RPMI8226 (cell line): ENCODE measurements at regions not wholly inside any gene's neighbourhood (a gene's known extent, or its start where the extent isn't known, plus 50 kb on each side); places are given as distances from the start of the nearest gene placed in this dataset.

Source experiments
- DNase-seq: peaks from one replicate; pipeline ENCODE4 v3.0.0-alpha.2; 2015

DNA sequence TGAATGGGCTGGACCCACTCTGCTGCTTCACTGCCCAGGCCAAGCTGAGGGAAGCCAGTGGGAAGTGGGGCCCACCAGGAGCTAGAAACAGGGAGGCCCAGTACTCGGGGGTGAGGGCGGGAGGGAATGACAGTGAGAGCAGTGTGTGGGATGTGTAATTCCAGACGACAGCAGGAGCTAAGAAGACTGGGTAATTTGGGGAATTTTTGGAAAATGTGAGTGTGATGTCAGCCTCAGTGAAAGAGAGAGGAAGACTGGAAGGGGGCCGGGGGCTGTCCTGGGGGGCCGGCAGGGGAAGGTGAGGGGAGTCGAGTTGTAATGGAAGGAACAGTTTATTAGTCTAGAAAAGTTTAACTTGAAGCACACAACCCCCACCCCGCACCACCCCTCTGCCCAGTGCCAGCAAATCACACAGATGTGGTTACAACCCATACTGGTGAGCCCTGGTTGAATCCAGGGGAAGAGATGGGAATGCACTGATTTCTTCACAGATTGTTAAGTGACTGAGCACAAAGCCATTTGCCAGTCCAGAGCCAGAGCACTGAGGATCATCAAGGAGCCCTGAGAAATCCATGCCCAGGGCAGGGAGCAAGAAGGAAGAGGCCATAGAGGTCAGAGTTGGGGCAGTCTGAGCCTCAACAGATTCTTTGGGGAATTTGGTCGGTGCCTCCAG, 76.7 kb upstream of the PKDCC start:
- DNase-seq, result no peak

- no peak for DNase-seq
These were observed 75.6 kb upstream of the PKDCC start for GRCh38 chr2:41972179-41972578.

DNA sequence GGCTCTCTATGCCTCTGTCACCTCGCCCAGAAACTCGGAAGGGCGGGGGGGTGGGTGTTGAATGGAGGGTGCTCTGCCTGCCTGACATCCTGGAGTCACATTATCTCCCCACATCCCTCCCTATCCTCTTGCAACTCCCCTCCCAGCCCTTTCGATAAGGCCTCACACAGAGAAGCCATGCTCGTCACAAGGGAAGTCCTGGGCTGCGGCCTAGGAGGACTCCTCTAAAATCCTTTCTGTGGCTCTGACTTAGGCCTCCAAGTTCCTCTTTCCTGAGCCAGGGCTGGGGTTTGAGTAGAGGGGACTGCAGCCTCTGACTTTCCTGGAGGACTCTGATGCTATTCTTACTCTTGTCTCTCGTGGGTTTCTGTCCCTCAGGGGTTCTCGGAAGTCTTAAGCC, 75.0 kb upstream of the PKDCC start:
- no peak for DNase-seq

DNA sequence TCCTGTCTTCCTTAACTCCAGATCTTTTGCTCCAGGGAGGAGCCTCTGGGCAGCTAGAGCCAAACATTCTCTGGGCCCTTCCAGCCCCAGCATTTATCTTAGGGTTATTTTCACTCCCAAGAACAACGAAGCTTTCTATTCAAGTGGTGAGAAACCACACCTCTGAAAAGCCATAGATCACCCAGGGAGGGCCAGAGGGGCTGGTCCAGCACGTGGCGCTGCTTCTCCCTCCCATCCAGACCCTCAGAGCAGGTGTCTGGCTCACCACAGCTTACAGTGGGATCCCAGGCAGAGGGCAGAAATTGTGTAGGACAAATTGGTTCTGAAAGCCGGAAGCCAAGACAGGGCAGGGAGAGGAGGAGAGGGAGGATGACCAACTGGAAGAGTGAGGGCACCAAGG, 74.0 kb upstream of the PKDCC start:
- DNase-seq, result no peak

GRCh38 chr2:41981417-41981816, 66.4 kb upstream of the PKDCC start:
- DNase-seq, result no peak

DNA sequence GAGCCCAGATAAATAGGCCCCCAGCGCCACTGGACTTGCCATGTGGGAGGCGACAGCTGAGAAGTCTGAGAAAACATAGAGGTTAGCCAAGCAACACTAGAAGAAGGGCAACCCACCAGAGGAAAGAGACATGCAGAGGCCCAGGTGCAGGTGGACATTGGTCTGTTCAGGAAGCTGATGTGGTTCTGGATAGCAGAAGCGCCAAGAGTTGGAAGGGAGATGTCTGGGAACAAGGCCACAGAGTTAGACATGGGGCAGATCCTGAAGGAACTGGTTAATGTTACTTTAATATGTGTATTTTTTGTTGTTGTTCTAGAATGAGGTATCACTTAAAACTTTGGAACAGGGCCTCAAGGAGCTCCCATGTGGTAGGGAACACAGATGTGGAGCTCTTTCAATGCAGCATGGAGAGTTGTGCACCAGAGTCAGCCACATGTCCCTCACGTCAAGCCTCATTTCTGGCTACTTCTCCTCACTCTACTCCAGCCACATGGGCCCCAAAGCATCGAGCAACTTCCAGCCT, 62.2 kb upstream of the PKDCC start:
- no peak for DNase-seq

DNA sequence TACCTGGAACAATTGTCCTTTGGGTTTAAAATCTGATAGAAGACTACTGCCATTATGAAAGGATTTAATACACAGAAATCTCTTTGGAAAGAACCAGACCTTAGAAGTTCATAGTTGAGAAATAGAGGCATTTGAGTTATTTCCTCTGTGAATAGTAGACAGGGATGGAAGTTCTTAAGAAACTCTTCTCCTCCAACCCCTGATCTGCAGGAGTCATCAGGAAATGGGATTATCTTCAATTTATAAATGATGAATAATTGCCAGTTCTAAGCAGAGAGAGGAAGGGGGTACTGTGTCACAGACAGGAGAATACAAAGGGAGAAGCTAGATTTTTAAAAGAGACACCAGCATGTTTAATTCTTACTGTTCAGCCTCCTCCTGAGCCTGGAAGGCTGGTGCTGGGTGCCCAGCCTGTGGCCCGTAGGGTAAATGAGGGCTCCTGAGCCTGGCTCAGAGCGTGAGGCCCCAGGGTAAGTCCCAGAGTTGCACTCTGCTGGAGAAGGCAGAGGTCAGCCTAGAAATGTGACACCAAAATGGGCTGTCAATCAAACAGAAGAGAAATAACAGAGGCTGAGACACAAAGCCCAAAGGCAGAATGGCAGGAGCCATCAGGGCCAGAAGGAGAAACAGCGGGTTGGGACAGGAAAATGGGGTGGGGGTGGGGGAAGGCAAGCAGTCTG, 58.2 kb upstream of the PKDCC start:
- no peak for DNase-seq

DNA sequence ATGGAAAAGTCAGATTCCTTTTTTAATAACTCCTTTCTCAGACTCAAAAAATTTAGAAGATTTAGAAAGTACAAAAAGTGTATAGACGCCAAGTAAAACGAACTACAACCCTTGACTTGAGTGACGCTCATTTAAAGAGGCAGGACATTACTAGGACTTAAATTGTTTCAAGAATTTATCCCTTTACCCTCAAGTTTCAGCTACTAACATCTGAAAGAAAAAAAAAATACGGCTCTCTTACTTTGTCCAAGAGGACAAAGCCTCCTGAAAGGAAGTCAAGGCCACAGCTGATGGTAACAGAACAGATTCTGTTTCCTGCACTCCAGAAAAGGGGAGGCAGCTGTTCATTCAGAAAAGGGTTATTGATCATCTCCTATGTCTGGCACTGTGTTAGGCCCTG, 57.6 kb upstream of the PKDCC start:
- no peak for DNase-seq

GRCh38 chr2:41990688-41991087, 57.1 kb upstream of the PKDCC start:
- DNase-seq, result no peak

DNA sequence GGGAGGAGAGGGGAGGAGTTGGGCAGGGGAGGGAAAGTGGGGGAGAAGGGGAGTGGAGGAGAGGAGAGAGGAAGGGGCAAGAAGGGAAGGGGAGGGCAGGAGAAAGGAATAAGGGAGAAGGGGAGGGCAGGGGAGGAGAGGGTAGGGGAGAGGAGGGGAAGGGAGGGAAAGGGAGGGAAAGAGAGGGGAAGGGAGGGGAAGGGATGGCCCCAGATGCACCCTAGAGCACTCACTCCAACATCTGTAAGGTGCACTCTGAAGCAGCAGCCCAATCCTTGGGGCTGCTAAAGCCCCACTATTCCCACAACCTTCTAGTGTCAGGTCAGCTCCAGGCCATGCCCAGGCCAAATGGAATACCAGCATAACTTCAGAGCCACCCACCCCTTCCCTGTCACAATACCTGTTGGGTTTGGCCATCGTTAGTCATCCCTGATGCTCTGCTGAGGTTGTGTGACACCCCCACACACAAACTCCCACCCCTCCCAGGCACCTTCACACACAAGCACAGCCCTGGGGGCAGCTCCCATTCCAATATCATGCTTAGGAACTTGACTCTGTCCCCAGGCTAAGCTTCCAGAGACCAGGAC, 55.7 kb upstream of the PKDCC start:
- DNase-seq, result no peak

- no peak for DNase-seq
These were observed 55.0 kb upstream of the PKDCC start for GRCh38 chr2:41992671-41993434.

DNA sequence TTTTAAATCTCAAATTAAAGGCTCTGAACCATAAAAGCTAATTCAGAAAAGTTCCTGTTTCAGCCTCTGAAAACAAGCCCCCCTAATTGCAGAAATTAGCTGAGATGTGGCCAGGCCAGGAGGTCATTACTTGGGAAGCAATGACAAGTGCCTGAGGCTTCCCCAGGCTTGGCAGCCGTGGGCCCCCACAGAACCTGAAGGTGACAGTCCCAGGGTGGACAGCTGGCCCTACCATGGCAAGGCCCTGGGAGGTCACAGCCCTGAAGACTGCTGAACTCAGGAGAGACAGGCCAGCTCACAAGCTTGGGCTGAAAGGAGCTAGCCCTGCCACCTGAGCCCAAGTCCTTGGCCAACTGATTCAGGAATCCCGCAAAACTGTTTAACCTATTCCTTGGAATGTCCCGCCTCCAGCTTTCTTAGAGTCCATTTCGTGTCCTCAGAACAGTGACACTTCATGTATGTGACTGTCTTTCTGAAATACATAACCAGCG, 54.3 kb upstream of the PKDCC start:
- no peak for DNase-seq

- DNase-seq, result no peak
These were observed 53.6 kb upstream of the PKDCC start for GRCh38 chr2:41994233-41994637.

- DNase-seq, result no peak
These were observed 53.2 kb upstream of the PKDCC start for GRCh38 chr2:41994661-41995060.

DNA sequence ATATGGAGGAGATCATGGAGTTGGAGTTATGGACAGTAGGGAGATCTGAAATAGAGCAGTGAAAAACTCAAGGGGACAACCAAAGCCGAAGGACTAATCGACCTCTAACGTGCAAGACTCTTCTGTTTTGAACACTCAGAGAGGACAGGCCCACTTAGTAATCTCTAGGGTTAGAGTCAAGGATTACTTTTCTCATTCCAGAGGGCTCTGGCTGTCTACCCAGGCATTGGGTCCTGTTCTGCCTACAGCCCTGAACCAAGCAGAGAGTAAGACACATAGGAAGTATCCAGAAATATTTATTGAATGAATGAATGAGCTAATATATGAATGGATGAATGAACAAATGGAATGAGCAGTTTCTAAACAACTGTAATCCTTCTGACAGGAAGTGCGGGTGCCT, 50.3 kb upstream of the PKDCC start:
- no peak for DNase-seq
